ENCODE measurements at regions not wholly inside any gene's neighbourhood (a gene's known extent, or its start where the extent isn't known, plus 50 kb on each side); places are given as distances from the start of the nearest gene placed in this dataset.

DNA sequence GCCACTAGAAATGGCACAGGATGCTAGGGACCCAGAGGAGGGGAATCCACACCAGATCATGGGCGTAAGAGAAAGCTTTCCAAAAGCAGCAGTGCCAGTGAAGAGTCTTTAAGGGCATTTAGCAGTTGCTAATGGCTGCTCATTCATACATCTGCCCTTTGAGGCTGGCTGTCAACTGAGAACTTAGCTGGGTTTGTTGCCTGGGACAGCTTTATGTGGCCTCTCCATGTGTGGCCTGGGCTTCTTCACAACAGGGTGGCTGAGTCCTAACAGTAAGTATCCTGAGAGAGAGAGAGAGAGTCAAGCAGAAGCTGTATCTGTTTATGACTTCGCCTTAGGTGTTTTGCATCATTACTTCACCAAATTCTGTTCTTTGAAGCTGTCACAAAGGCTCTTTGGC lies 286.1 kb upstream of the KCNJ16 start:
- CTCF ChIA-PET: no interaction called here
- no peak overlapping the region for H3K4me3 ChIP-seq (ENCODE audit: low read depth, low read length)
- POLR2A ChIA-PET: no interaction called here
- TF ChIP-seq CTCF (IDR thresholded peaks at IDR 0.05; ENCODE audit: insufficient read depth, low read length, missing control alignments): no peak
- no peak for DNase-seq (ENCODE audit: low read depth, low spot score)

GRCh38 chr17:69796078-69796477 lies 278.9 kb upstream of the KCNJ16 start:
- DNase-seq (ENCODE audit: low read depth, low spot score): no peak
- no peak overlapping the region for H3K4me3 ChIP-seq (ENCODE audit: low read depth, low read length)
- POLR2A ChIA-PET: no interaction called here
- CTCF ChIA-PET: no interaction called here
- TF ChIP-seq CTCF (IDR thresholded peaks at IDR 0.05; ENCODE audit: insufficient read depth, low read length, missing control alignments): no peak

- no peak overlapping the region for H3K4me3 ChIP-seq (ENCODE audit: low read depth, low read length)
- TF ChIP-seq CTCF (IDR thresholded peaks at IDR 0.05; ENCODE audit: insufficient read depth, low read length, missing control alignments): no peak
- ChIA-PET POLR2A (no interaction called here), CTCF (no interaction called here)
- no peak for DNase-seq (ENCODE audit: low read depth, low spot score)
Observed at GRCh38 chr17:69800870-69801269, 274.2 kb upstream of the KCNJ16 start.

DNA sequence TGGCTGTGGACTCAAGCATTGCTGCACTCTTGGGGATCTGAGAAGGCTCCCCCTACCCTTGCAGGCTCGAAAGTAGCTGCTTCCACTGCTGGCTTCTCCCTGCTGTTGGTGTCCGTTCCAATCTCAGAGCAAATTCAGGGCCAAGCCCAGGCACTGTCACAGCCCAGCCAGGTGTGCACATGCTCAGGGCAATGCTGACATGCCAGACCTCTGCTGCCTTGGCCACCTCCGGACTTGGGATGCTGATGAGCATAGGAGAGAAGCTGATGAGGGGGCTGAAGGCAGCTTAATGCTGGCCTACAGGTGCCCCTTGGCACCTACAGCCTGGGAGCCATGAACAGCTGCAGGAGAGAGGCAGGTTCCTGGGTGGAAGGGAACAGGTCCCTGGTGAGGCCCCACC lies 273.7 kb upstream of the KCNJ16 start:
- no peak for TF ChIP-seq CTCF (IDR thresholded peaks at IDR 0.05; ENCODE audit: insufficient read depth, low read length, missing control alignments)
- POLR2A ChIA-PET: no interaction called here
- no peak for DNase-seq (ENCODE audit: low read depth, low spot score)
- H3K4me3 ChIP-seq (ENCODE audit: low read depth, low read length): no peak overlapping the region
- CTCF ChIA-PET: interaction anchor here (1.0 kb wide), 1 partner anchor 194 kb away, joined by 3 read pairs; no protein-coding TSS in a partner anchor

GRCh38 chr17:69802045-69802740 lies 272.8 kb upstream of the KCNJ16 start:
- no peak overlapping the region for H3K4me3 ChIP-seq (ENCODE audit: low read depth, low read length)
- TF ChIP-seq CTCF (IDR thresholded peaks at IDR 0.05; ENCODE audit: insufficient read depth, low read length, missing control alignments): no peak
- no peak for DNase-seq (ENCODE audit: low read depth, low spot score)
- CTCF ChIA-PET: interaction anchor here (1.0 kb wide), 1 partner anchor 195 kb away, joined by 3 read pairs; no protein-coding TSS in a partner anchor
- POLR2A ChIA-PET: no interaction called here

DNA sequence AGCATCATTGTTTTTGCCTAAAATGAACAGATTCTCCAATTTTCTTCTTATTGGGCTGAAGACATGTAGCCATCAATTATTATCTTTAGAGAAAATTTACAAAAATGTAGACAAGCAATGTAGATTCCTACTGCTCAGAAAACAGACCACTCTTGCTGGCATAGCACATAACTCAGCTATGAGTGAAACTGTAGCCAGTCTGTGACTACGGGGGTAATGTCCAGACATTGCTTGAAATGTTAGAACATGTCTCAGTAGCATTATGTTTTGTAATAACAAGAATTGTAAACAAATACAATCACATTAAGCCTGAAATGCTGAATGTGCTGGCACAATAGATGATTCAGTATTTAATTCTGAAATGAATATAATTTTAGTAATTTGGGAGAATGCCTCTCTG lies 265.7 kb upstream of the KCNJ16 start:
- H3K4me3 ChIP-seq (ENCODE audit: low read depth, low read length): no peak overlapping the region
- ChIA-PET CTCF (no interaction called here), POLR2A (interaction anchor here (0.6 kb wide), 1 partner anchor 124 kb away, joined by 3 read pairs; no protein-coding TSS in a partner anchor)
- no peak for TF ChIP-seq CTCF (IDR thresholded peaks at IDR 0.05; ENCODE audit: insufficient read depth, low read length, missing control alignments)
- DNase-seq (ENCODE audit: low read depth, low spot score): no peak

Data from AG04449 (cell line).